Ishikawa (cell line): ENCODE measurements at regions not wholly inside any gene's neighbourhood (a gene's known extent, or its start where the extent isn't known, plus 50 kb on each side); places are given as distances from the start of the nearest gene placed in this dataset.

ENCODE experiments used
- CEBPB ChIP-seq: IDR thresholded peaks from 2 replicates; pipeline ENCODE4 v1.6.1; 2012
- EP300 ChIP-seq: IDR thresholded peaks from 2 replicates; pipeline ENCODE4 v1.6.1; 2012; ENCODE audit warnings: borderline replicate concordance
- REST ChIP-seq: IDR thresholded peaks from 2 replicates; pipeline ENCODE4 v1.6.1; 2012; ENCODE audit warnings: low read depth, mild to moderate bottlenecking
- TAF1 ChIP-seq: IDR thresholded peaks from 2 replicates; pipeline ENCODE4 v1.6.1; 2012; ENCODE audit warnings: low read depth, mild to moderate bottlenecking
- TCF12 ChIP-seq: IDR thresholded peaks from 2 replicates; pipeline ENCODE4 v1.6.1; 2012; ENCODE audit warnings: low read depth

GRCh38 chr10:84683980-84684740, 355.8 kb downstream of the CCSER2 start:
- TF ChIP-seq CEBPB (no peak), TAF1 (no peak), TCF12 (no peak), EP300 (no peak), REST (no peak)
